ENCODE measurements at regions not wholly inside any gene's neighbourhood (a gene's known extent, or its start where the extent isn't known, plus 50 kb on each side); places are given as distances from the start of the nearest gene placed in this dataset.

DNA sequence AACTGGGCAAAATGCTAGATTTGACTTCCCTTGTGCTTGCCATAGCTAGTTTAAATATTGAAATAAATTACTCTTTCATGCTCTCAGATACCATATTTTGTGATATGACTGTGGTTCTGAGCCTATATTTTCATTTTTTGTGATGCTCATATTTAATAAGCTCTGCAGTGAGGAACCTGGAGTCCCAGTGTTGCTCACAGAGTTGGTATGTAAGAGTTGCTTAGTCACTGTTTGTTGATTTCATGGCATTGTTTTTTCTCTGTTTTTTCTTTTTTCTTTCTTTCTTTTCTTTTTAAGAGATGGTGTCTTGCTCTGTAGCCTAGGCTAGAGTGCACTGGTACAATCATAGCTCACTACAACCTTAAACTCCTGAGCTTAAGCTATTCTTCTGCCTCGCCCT, 750.5 kb upstream of the TMEM132C start:
- TF ChIP-seq CHD2 (IDR thresholded peaks at IDR 0.05; ENCODE audit: low read length) (no peak), POLR2A (IDR thresholded peaks at IDR 0.05; ENCODE audit: control extremely low read depth in 1 of 2, low read depth in 2 of 2, low read length in 2 of 2) (no peak)
- TF ChIP-seq, protein P1, sequence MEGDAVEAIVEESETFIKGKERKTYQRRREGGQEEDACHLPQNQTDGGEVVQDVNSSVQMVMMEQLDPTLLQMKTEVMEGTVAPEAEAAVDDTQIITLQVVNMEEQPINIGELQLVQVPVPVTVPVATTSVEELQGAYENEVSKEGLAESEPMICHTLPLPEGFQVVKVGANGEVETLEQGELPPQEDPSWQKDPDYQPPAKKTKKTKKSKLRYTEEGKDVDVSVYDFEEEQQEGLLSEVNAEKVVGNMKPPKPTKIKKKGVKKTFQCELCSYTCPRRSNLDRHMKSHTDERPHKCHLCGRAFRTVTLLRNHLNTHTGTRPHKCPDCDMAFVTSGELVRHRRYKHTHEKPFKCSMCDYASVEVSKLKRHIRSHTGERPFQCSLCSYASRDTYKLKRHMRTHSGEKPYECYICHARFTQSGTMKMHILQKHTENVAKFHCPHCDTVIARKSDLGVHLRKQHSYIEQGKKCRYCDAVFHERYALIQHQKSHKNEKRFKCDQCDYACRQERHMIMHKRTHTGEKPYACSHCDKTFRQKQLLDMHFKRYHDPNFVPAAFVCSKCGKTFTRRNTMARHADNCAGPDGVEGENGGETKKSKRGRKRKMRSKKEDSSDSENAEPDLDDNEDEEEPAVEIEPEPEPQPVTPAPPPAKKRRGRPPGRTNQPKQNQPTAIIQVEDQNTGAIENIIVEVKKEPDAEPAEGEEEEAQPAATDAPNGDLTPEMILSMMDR (IDR thresholded peaks at IDR 0.05; ENCODE audit: control extremely low read depth in 1 of 3, insufficient read depth in 1 of 3, low read depth in 1 of 3, low read length in 3 of 3), result no peak
- TF ChIP-seq, protein P2, sequence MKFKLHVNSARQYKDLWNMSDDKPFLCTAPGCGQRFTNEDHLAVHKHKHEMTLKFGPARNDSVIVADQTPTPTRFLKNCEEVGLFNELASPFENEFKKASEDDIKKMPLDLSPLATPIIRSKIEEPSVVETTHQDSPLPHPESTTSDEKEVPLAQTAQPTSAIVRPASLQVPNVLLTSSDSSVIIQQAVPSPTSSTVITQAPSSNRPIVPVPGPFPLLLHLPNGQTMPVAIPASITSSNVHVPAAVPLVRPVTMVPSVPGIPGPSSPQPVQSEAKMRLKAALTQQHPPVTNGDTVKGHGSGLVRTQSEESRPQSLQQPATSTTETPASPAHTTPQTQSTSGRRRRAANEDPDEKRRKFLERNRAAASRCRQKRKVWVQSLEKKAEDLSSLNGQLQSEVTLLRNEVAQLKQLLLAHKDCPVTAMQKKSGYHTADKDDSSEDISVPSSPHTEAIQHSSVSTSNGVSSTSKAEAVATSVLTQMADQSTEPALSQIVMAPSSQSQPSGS (IDR thresholded peaks at IDR 0.05; ENCODE audit: low read length), result no peak
